ENCODE measurements at regions not wholly inside any gene's neighbourhood (a gene's known extent, or its start where the extent isn't known, plus 50 kb on each side); places are given as distances from the start of the nearest gene placed in this dataset.

DNA sequence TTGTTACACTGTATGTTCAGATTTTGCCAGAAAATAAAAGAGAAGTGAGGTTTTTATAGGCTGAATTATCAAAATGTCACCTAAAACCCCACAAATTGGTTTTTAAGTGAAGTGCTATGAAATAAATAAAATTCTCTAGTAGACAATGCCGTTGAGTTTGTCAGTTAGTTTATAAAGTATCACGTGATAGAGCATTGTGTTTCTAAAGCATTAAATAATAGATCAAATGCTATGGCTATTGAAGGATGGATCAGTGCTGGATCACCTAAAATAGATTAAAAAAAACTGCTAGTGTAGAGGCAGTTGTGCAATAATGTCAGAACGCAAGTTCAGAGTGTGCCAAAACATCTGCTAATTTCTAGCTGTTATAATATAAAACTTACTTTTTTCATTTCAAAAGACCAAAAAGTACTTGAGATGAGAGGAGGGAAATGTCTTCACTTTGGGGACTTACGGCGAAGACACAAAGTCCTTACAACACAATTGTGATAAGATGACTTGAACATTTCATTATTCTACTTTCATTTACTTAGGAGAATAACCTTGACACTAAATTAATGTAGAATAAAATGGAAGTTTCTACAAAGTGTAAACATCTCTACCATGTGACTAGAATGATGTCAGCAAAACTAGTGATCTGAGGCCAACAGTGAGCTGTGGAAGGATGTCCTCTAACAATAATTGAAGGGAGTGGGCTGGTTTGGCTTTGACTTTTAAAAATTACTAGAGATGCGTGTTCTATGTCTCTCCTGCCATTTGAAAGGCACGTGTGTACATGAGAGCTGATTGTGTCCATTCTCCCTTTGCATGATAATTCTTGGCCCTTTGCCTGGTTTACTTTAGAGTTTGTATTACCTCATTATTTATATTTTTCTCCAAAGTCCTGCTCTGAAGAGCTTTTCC is 154.4 kb upstream of the PDE3A start:
- FAIRE-seq, result no peak

- FAIRE-seq, result no peak
Observed at GRCh38 chr12:20220339-20220738, 148.0 kb upstream of the PDE3A start.

DNA sequence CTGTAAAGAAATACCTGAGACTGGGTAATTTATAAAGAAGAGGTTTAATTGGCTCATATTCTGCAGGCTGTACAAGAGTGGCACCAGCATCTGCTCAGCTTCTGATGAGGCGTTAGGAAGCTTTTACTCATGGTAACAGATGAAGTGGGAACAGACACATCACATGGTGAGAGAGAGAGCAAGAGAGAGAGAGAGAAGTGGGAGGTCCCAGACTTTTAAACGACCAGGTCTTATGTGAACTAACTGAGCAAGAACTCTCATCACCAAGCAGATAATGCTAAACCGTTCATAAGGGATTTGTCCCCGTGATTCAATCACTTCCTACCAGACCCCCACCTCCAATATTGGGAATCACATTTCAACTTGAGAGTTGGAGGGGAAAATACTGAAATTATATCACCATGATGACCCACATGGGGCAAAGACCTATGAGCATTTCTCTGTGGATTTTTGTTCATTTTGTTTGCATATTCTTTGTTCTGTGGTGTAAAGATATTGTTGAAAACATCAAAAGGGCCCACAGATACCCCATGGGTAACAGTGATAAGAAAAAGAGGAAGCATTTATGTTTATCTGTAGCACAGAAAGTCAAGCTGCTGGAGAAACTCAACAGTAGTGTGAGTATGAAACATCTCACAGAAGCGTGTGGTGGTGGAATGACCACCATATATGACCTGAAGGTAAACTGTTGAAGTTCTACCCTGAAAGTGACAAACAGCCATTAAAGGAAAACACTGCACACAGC is 135.2 kb upstream of the PDE3A start:
- FAIRE-seq, result no peak

DNA sequence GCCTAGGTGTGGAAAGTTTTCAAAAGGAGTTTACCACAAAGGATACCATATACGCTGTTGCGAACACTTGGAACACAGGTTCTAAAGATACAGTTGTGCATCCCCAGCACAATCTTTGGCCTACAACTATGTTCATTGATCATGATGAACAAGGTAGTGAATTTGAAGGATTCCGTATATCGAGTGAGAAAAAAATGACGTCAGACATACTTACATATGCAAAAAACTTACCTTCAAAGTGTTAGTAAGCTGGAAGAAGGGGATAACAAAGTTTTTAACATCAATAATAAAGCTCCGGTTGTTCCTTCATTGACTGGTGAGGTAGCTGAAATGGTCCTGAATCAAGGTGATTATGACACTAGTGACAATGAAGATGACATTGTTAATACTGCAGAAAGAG is 133.9 kb upstream of the PDE3A start:
- FAIRE-seq, result no peak

DNA sequence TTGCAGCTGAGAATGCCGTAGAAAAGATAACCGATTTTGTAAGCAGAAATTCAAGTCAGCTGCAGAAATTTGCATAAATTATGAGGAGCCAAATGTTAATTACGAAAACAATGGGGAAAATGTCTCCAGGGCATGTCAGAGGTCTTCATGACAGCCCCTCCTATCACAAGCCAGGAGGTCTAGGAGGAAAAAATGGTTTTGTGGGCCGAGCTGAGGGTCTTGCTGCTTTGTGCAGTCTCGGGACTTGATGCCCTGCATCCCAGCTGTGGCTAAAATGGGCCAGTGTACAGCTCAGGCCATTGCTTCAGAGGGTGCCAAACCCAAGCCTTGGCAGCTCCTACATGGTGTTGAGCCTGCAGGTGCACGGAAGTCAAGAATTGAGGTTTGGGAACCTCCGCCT is 131.2 kb upstream of the PDE3A start:
- no peak for FAIRE-seq

- no peak for FAIRE-seq
Observed at GRCh38 chr12:20245491-20245890, 122.8 kb upstream of the PDE3A start.

- FAIRE-seq, result no peak
Observed at GRCh38 chr12:20248646-20249045, 119.7 kb upstream of the PDE3A start.

DNA sequence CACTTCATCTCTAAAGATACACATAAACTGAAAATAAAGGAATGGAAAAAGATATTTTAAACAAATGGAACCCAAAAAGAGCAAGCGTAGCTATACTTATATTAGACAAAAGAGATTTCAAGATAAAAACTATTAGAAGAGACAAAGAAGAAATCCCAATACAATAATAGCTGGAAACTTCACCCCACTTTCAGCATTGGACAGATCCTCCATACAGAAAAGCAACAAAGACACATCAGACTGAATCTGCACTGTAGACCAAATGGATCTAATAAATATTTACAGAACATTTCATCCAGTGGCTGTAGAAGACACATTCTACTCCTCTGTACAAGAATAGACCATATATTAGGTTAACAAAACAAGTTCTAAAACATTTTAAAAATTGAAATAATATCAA is 117.6 kb upstream of the PDE3A start:
- FAIRE-seq, result no peak

- FAIRE-seq, result no peak
Observed at GRCh38 chr12:20257311-20257710, 111.0 kb upstream of the PDE3A start.

GRCh38 chr12:20259786-20260185 is 108.6 kb upstream of the PDE3A start:
- FAIRE-seq, result no peak

DNA sequence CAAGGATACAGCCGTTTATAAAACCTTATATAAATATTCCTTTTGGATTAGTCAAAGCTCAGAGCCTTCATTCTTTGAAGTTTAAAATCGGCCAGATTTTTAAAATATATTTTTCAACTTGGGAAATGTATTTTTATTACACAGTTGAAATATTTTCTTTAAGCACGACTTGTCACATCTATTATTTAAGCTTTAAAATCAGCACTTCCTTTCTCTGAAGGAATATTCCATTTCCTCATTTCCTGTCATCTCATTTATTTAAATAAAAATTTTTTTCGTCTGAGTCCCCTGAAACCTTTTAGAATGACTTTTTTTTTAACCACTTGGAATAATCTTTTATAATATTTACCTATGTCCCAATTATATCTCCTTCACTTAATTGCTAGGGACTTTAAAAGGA is 107.5 kb upstream of the PDE3A start:
- FAIRE-seq, result no peak

DNA sequence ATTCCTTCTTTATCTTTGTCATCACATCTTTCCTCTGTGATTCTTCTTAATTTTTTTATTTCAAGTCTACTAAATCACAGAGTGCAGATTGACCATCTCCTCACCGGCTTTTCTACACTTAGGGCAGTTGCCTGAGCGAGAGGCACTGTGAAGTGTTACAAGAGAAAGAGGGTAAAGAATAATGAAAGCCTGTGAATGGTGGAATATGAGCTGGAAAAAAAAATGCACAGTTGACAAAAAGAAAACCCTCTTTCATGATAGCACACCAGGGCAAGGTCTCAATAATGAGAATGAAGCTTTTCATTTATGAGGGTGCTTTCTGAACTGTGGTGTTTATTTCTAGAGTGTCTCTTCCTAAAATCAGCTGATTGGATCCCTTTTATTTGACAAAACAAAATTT is 106.2 kb upstream of the PDE3A start:
- FAIRE-seq, result no peak

- FAIRE-seq, result no peak
Observed at GRCh38 chr12:20264026-20264425, 104.3 kb upstream of the PDE3A start.

GRCh38 chr12:20264608-20265114 is 103.7 kb upstream of the PDE3A start:
- FAIRE-seq, result no peak

DNA sequence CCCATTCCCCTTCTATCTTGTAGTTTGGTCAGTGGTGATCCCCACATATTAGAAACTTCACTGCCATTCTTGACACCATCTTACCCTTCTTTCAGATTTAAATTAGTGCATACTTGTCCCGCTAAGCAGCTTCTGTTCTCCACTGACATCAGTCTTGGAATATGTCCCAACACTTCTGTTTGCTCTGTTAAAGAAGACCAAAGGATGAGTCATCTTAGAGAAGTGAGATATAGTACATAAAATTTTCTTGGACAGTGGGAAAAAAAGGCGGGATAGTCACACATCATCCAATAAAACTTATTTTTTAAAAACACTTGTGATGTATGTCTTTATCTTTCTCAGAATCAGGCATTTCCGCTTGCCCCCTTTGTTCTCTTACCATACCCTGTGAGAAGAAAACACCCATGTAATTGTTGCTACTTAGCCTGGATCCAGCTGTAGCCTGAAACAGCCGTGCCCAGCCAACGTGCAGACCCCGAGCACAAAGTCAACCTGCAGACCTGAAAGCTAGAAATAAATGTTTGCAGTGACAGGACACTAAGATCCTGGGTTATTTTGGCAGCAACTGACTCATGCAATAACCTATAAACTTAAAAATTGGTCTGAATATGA is 100.1 kb upstream of the PDE3A start:
- FAIRE-seq, result no peak

- no peak for FAIRE-seq
Observed at GRCh38 chr12:20268771-20269170, 99.6 kb upstream of the PDE3A start.

DNA sequence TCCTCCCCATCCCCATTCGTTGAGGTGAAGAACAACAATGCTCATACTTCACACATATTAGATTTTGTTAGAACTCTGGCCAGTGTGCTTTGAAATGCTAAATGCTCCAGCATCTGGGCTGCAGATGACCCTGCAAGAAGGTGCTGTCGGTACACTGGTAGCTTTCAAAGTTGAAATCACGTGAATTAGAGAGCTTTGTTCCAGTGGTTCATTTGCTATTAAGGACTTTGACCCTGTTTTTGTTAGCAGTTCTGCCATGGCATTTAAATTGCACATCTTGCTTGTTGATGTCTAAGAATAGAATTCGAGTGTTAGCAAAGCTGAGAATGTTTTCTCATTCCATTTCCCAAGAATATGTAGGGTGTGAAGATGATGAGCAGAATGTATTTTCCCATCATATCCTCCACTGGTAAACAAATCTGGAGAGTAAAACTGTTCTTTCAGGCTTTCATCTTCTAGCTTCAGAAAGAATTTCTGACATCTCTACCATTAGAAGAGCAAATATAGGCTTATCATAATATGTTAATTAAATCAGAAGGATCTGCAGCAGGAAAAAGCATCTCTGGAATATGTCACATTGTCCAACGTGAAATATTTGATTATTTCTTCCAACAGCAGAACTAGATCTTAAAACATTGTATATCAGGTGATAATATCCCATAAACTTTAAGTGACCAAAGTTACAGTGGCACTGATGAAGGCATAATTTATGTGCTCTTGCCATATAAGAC is 98.8 kb upstream of the PDE3A start:
- FAIRE-seq, result no peak

DNA sequence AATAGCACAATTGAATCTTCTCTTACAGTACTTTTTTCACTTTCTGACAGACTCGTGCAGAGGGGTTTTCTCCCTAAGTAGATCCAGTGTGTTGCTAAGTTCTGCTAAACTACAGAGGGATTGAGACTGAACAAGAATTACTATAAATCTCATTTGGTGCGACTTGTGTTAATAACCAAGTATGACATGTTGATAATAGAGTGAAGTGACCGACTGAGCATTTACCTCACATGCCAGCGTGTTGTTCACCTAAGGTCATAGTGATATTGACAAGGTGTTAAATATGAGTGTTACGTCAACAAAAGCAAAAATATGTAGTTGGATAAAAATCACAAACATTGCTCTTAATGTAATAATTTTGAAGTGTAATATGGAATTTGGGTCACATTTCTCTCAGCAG is 97.8 kb upstream of the PDE3A start:
- FAIRE-seq, result no peak

DNA sequence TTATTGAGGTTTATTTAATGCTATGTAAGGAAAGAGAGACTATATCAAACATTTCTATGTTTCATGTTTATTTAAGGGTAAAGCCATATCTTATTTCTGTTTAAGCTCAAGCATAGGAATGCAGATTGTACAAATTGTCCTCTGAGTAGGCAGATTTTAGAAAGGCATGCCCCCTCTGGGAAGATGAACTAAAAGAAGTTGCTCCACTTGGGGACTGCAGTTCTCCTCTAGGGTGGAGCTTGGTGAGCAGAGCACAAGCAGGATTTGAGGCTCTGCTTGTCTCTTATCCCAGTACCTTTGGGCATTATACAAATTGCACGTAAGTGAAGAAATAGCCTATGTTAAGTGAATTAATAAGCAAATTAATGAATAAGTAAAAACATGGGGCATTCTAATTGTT is 96.2 kb upstream of the PDE3A start:
- FAIRE-seq, result no peak

- no peak for FAIRE-seq
Observed at GRCh38 chr12:20272801-20273200, 95.5 kb upstream of the PDE3A start.

- FAIRE-seq, result no peak
Observed at GRCh38 chr12:20274008-20274407, 94.3 kb upstream of the PDE3A start.

- FAIRE-seq, result no peak
Observed at GRCh38 chr12:20278276-20278675, 90.1 kb upstream of the PDE3A start.

- FAIRE-seq, result no peak
Observed at GRCh38 chr12:20280515-20280914, 87.8 kb upstream of the PDE3A start.

Data from TTC549 (cell line).